Lung (tissue), 11 donors: ENCODE measurements at regions not wholly inside any gene's neighbourhood (a gene's known extent, or its start where the extent isn't known, plus 50 kb on each side); places are given as distances from the start of the nearest gene placed in this dataset.
A peak's percentile ranks its signal among the peaks of the same experiment; 100 is the strongest.

Experiments
- ATAC-seq: fragments of 200-7000 bp; cut with Tn5 transposase; one replicate; pipeline ENCODE4 v1.9.1; 2020; ENCODE audit warnings: moderate number of reproducible peaks; ENCODE audit not compliant: insufficient read depth, low FRiP score
- DNase-seq, 3 donors: peaks; one replicate each; pipeline ENCODE4 v3.0.0-alpha.2; 2013 to 2017
- H3K27ac ChIP-seq, 2 donors: one replicate each; pipeline ENCODE4 v1.5.1; 2013; ENCODE audit warnings: mild to moderate bottlenecking in 2 of 2, moderate library complexity in 2 of 2, control low read depth in 1 of 2, inconsistent platforms in 1 of 2, low read depth in 1 of 2, low read length in 1 of 2
- H3K27me3 ChIP-seq, 3 donors: one replicate each; pipeline ENCODE4 v1.5.1; 2013; ENCODE audit warnings: low read length in 2 of 3; ENCODE audit not compliant: control insufficient read depth in 3 of 3, insufficient read depth in 3 of 3
- H3K36me3 ChIP-seq, 4 donors: one replicate each; pipeline ENCODE4 v1.5.1; 2013; ENCODE audit warnings: low read length in 4 of 4, mild to moderate bottlenecking in 1 of 4, moderate library complexity in 1 of 4; ENCODE audit not compliant: control insufficient read depth in 4 of 4, insufficient read depth in 4 of 4
- H3K4me1 ChIP-seq, 5 donors: one replicate each; pipeline ENCODE4 v1.5.1; 2013; ENCODE audit warnings: low read length in 5 of 5, mild to moderate bottlenecking in 2 of 5, moderate library complexity in 1 of 5; ENCODE audit not compliant: control insufficient read depth in 5 of 5, insufficient read depth in 5 of 5
- H3K4me3 ChIP-seq: one replicate; pipeline ENCODE4 v1.5.1; 2013; ENCODE audit warnings: mild to moderate bottlenecking, control low read depth, moderate library complexity
- H3K9ac ChIP-seq, 2 donors: one replicate each; pipeline ENCODE4 v1.5.1; 2013; ENCODE audit warnings: low read length in 2 of 2, control low read depth in 1 of 2; ENCODE audit not compliant: insufficient read depth in 1 of 2
- H3K9me3 ChIP-seq, 4 donors: one replicate each; pipeline ENCODE4 v1.5.1; 2013; ENCODE audit warnings: low read length in 3 of 4, mild to moderate bottlenecking in 1 of 4, moderate library complexity in 1 of 4; ENCODE audit not compliant: control insufficient read depth in 4 of 4, insufficient read depth in 3 of 4
- CTCF ChIP-seq: IDR thresholded peaks from 2 replicates; pipeline ENCODE4 v1.5.1; 2012; ENCODE audit warnings: mild to moderate bottlenecking; ENCODE audit errors: control extremely low read depth, extremely low read depth
- WGBS, 2 donors: extraction: QIAGEN DNeasy Blood & Tissue Kit; methylation state at CpG; one replicate each; pipeline ENCODE4 v1.1.7; 2013; 5-methylcytosine and 5-hydroxymethylcytosine counted together
- donor health status: control.
- donor health status: control.
- donor health status: Bipolar disorder and iron deficiency.
- donor health status: healthy.
- donor health status: DM: yes; HTN: yes; CAD: no.

DNA sequence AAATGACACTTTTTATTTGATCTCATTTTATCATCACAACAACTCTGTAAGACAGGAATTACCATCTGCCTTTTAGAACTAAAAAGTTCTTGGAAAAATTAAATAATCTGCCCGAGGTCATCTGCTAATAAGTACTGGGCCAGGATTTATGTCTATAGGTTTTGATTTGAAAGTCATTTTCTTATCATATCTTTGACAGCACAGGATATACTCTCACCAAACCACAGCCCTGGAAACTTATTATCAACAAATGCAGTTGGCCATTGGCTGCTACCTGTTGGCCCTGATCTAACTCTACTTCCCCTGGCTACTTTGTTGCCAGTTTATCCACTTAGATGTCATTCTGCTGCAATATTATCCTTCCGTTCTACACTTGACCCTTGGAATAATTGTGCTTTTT lies 354.6 kb downstream of the RAD51AP2 start:
- ATAC-seq: no peak
- TF ChIP-seq CTCF: no peak
- H3K4me1 ChIP-seq: no peaks in the 10 kb centered on the region
- H3K27ac ChIP-seq: no peak overlapping the region
- H3K27me3 ChIP-seq: no peaks in the 10 kb centered on the region
- no peaks in the 10 kb centered on the region for H3K9me3 ChIP-seq
- no peak overlapping the region for H3K9ac ChIP-seq
- no peak overlapping the region for H3K4me3 ChIP-seq
- 59 to 62% methylated on average over 2 of the region's 2 CpGs for WGBS, 2 donors
- DNase-seq: no peak
- no peaks in the 10 kb centered on the region for H3K36me3 ChIP-seq

- no peaks in the 10 kb centered on the region for H3K27me3 ChIP-seq
- TF ChIP-seq CTCF: no peak
- ATAC-seq (no peak), DNase-seq (peak in 1 of 3 donors; percentile 20)
- H3K9ac ChIP-seq: no peak overlapping the region
- no peaks in the 10 kb centered on the region for H3K4me1 ChIP-seq
- no peaks in the 10 kb centered on the region for H3K36me3 ChIP-seq
- no peak overlapping the region for H3K27ac ChIP-seq
- WGBS, 2 donors: 44 to 67% methylated on average over 2 of the region's 2 CpGs
- no peak overlapping the region for H3K4me3 ChIP-seq
- no peaks in the 10 kb centered on the region for H3K9me3 ChIP-seq
Observed at GRCh38 chr2:17162713-17163112, 355.5 kb downstream of the RAD51AP2 start.

DNA sequence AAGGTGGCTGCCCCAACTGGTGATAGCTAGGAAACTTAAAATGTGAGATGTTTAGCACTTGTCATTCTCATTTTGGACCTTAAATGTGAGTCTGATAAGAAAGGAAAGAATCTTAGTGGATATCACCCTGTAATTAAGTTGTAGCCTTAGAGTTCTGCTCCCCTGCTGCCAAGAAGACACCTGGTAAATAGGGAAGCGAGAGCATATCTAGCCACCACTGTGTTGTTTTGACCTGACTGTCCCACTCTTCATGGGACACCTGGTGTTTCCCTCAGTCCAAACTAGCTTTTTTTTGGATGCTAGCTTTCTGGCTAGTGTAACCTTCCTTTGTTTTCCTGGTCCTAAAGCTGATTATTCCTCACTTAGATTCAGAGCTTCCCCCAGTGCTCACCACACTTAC lies 357.6 kb downstream of the RAD51AP2 start:
- Histone ChIP-seq H3K27me3 (no peaks in the 10 kb centered on the region), H3K9ac (no peak overlapping the region), H3K9me3 (no peaks in the 10 kb centered on the region), H3K36me3 (no peaks in the 10 kb centered on the region), H3K27ac (no peak overlapping the region), H3K4me3 (no peak overlapping the region), H3K4me1 (no peaks in the 10 kb centered on the region)
- DNase-seq (no peak), ATAC-seq (no peak)
- 91 to 97% methylated on average over 1 of the region's 1 CpG for WGBS, 2 donors
- TF ChIP-seq CTCF: no peak

- Histone ChIP-seq H3K4me3 (no peak overlapping the region), H3K36me3 (no peaks in the 10 kb centered on the region), H3K9me3 (no peaks in the 10 kb centered on the region), H3K27ac (no peak overlapping the region), H3K4me1 (no peaks in the 10 kb centered on the region), H3K9ac (no peak overlapping the region), H3K27me3 (no peaks in the 10 kb centered on the region)
- ATAC-seq (no peak), DNase-seq (no peak)
- TF ChIP-seq CTCF: no peak
- 90 to 92% methylated on average over 2 of the region's 2 CpGs for WGBS, 2 donors
Observed at GRCh38 chr2:17156086-17156485, 362.2 kb downstream of the RAD51AP2 start.
